HepG2 (cell line): ENCODE measurements at regions not wholly inside any gene's neighbourhood (a gene's known extent, or its start where the extent isn't known, plus 50 kb on each side); places are given as distances from the start of the nearest gene placed in this dataset.
A peak's percentile ranks its signal among the peaks of the same experiment; 100 is the strongest.

Experiments used
- AKAP8 ChIP-seq: sonication (generic); formaldehyde crosslinking; IDR thresholded peaks from 2 replicates; pipeline ENCODE4 v1.5.1; 2020; ENCODE audit warnings: mild to moderate bottlenecking, missing genetic modification reagents
- ATF7-NPFF ChIP-seq: sonication (generic); formaldehyde crosslinking; IDR thresholded peaks from 2 replicates; pipeline ENCODE4 v1.8.1; 2023; ENCODE audit warnings: mild to moderate bottlenecking, low read depth, missing genetic modification reagents, moderate library complexity
- CEBPG ChIP-seq: IDR thresholded peaks from 2 replicates; pipeline ENCODE4 v1.6.1; 2016
- DPF2 ChIP-seq: sonication (generic); formaldehyde crosslinking; IDR thresholded peaks from 2 replicates; pipeline ENCODE4 v1.4.0; 2020; ENCODE audit warnings: mild to moderate bottlenecking, low read depth, missing genetic modification reagents, borderline replicate concordance
- E2F1 ChIP-seq: sonication (generic); formaldehyde crosslinking; IDR thresholded peaks from 2 replicates; pipeline ENCODE4 v1.5.0; 2020; ENCODE audit warnings: missing genetic modification reagents
- ELK4 ChIP-seq: sonication (generic); formaldehyde crosslinking; IDR thresholded peaks from 2 replicates; pipeline ENCODE4 v1.9.0; 2021; ENCODE audit warnings: missing genetic modification reagents, borderline replicate concordance
- GATAD1 ChIP-seq: IDR thresholded peaks from 2 replicates; pipeline ENCODE4 v1.6.1; 2016; ENCODE audit warnings: missing genetic modification reagents, missing compliant biosample characterization
- IRF1 ChIP-seq: sonication (generic); formaldehyde crosslinking; IDR thresholded peaks from 2 replicates; pipeline ENCODE4 v1.4.0; 2020; ENCODE audit warnings: low read depth, mild to moderate bottlenecking, missing genetic modification reagents
- RFXAP ChIP-seq: sonication (generic); formaldehyde crosslinking; IDR thresholded peaks from 2 replicates; pipeline ENCODE4 v1.4.0; 2020; ENCODE audit warnings: missing genetic modification reagents, borderline replicate concordance
- SOX6 ChIP-seq, 2 experiments: fragments of 450-650 bp in 1 of 2; sonication (generic) in 1 of 2; formaldehyde crosslinking in 1 of 2; IDR thresholded peaks; 2 replicates each; pipeline versions ENCODE4 v1.4.0 to v1.6.1; 2017 to 2020; ENCODE audit warnings: antibody characterized with exemption in 1 of 2, mild to moderate bottlenecking in 1 of 2, missing genetic modification reagents in 1 of 2
- ZFP62 ChIP-seq: sonication (generic); formaldehyde crosslinking; IDR thresholded peaks from 2 replicates; pipeline ENCODE4 v1.4.0; 2020; ENCODE audit warnings: missing genetic modification reagents
- ZNF143 ChIP-seq: sonication (generic); formaldehyde crosslinking; IDR thresholded peaks from 2 replicates; pipeline ENCODE4 v1.4.0; 2020; ENCODE audit warnings: missing genetic modification reagents
- ZNF3 ChIP-seq: IDR thresholded peaks from 2 replicates; pipeline ENCODE4 v1.7.0; 2017; ENCODE audit warnings: inconsistent platforms
- ZNF451 ChIP-seq: sonication (generic); formaldehyde crosslinking; IDR thresholded peaks from 2 replicates; pipeline ENCODE4 v1.5.0; 2020; ENCODE audit warnings: mild to moderate bottlenecking, missing genetic modification reagents
- ZNF556 ChIP-seq: sonication (generic); formaldehyde crosslinking; IDR thresholded peaks from 2 replicates; pipeline ENCODE4 v1.4.0; 2020; ENCODE audit warnings: mild to moderate bottlenecking, missing genetic modification reagents, borderline replicate concordance
- ZNF570 ChIP-seq: sonication (generic); formaldehyde crosslinking; IDR thresholded peaks from 2 replicates; pipeline ENCODE4 v1.4.0; 2020; ENCODE audit warnings: mild to moderate bottlenecking, missing genetic modification reagents, borderline replicate concordance
- ZNF619 ChIP-seq: sonication (generic); formaldehyde crosslinking; IDR thresholded peaks from 2 replicates; pipeline ENCODE4 v1.4.0; 2020; ENCODE audit warnings: mild to moderate bottlenecking, missing genetic modification reagents
- ZNF761 ChIP-seq: sonication (generic); formaldehyde crosslinking; conservative IDR thresholded peaks from 2 replicates; pipeline ENCODE4 v1.4.0; 2020; ENCODE audit warnings: mild to moderate bottlenecking, missing genetic modification reagents
- ZNF83 ChIP-seq: sonication (generic); formaldehyde crosslinking; IDR thresholded peaks from 2 replicates; pipeline ENCODE4 v1.4.0; 2020; ENCODE audit warnings: missing genetic modification reagents, mild to moderate bottlenecking, borderline replicate concordance
- ZNF850 ChIP-seq: sonication (generic); formaldehyde crosslinking; conservative IDR thresholded peaks from 2 replicates; pipeline ENCODE4 v1.9.0; 2021; ENCODE audit warnings: mild to moderate bottlenecking, missing genetic modification reagents
- TF ChIP-seq, protein P1 (sequence below): IDR thresholded peaks from 2 replicates; pipeline ENCODE4 v1.6.1; 2016; ENCODE audit warnings: mild to moderate bottlenecking
- TF ChIP-seq, protein P2 (sequence below): sonication (generic); formaldehyde crosslinking; IDR thresholded peaks from 2 replicates; pipeline ENCODE4 v1.4.0; 2020; ENCODE audit warnings: missing genetic modification reagents

GRCh38 chr13:33678906-33679657 lies 138.9 kb upstream of the RFC3 start (continued):
- TF ChIP-seq ELK4 (CRISPR knock-in tag): no peak
- no peak for TF ChIP-seq IRF1 (CRISPR knock-in tag)
- TF ChIP-seq GATAD1: no peak
- TF ChIP-seq, protein P1, sequence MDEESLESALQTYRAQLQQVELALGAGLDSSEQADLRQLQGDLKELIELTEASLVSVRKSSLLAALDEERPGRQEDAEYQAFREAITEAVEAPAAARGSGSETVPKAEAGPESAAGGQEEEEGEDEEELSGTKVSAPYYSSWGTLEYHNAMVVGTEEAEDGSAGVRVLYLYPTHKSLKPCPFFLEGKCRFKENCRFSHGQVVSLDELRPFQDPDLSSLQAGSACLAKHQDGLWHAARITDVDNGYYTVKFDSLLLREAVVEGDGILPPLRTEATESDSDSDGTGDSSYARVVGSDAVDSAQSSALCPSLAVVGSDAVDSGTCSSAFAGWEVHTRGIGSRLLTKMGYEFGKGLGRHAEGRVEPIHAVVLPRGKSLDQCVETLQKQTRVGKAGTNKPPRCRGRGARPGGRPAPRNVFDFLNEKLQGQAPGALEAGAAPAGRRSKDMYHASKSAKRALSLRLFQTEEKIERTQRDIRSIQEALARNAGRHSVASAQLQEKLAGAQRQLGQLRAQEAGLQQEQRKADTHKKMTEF: peak; percentile 82
- no peak for TF ChIP-seq ATF7-NPFF
- no peak for TF ChIP-seq ZNF3 (CRISPR knock-in tag)
- TF ChIP-seq ZNF83: peak; percentile 82; the same call in 1 of the 2 replicates
- TF ChIP-seq DPF2 (CRISPR knock-in tag): no peak
- TF ChIP-seq ZNF451 (CRISPR knock-in tag): no peak
- no peak for TF ChIP-seq ZNF850 (CRISPR knock-in tag)
- TF ChIP-seq ZNF143: peak; percentile 57; the same call in 1 of the 2 replicates
- peak; percentile 85 for TF ChIP-seq RFXAP (CRISPR knock-in tag)
- 0 out of 2 replicates have a peak, but pooled peaks have one; percentile 39 for TF ChIP-seq ZNF761 (CRISPR knock-in tag)
- TF ChIP-seq SOX6 (IDR thresholded peaks at IDR 0.05): no peak
- TF ChIP-seq SOX6 (CRISPR knock-in tag; IDR thresholded peaks at IDR 0.05): peak; percentile 94
- TF ChIP-seq ZNF570 (CRISPR knock-in tag): no peak
- peak; percentile 70; the same call in 1 of the 2 replicates for TF ChIP-seq ZNF556 (CRISPR knock-in tag)
- TF ChIP-seq AKAP8: peak; percentile 54; the same call in 1 of the 2 replicates
- TF ChIP-seq, protein P2, sequence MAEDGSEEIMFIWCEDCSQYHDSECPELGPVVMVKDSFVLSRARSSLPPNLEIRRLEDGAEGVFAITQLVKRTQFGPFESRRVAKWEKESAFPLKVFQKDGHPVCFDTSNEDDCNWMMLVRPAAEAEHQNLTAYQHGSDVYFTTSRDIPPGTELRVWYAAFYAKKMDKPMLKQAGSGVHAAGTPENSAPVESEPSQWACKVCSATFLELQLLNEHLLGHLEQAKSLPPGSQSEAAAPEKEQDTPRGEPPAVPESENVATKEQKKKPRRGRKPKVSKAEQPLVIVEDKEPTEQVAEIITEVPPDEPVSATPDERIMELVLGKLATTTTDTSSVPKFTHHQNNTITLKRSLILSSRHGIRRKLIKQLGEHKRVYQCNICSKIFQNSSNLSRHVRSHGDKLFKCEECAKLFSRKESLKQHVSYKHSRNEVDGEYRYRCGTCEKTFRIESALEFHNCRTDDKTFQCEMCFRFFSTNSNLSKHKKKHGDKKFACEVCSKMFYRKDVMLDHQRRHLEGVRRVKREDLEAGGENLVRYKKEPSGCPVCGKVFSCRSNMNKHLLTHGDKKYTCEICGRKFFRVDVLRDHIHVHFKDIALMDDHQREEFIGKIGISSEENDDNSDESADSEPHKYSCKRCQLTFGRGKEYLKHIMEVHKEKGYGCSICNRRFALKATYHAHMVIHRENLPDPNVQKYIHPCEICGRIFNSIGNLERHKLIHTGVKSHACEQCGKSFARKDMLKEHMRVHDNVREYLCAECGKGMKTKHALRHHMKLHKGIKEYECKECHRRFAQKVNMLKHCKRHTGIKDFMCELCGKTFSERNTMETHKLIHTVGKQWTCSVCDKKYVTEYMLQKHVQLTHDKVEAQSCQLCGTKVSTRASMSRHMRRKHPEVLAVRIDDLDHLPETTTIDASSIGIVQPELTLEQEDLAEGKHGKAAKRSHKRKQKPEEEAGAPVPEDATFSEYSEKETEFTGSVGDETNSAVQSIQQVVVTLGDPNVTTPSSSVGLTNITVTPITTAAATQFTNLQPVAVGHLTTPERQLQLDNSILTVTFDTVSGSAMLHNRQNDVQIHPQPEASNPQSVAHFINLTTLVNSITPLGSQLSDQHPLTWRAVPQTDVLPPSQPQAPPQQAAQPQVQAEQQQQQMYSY: 0 out of 2 replicates have a peak, but pooled peaks have one; percentile 57
- peak; percentile 86 for TF ChIP-seq CEBPG (CRISPR knock-in tag)
- TF ChIP-seq ZNF619 (CRISPR knock-in tag): no peak
- TF ChIP-seq E2F1 (CRISPR knock-in tag): peak; percentile 95
- no peak for TF ChIP-seq ZFP62 (CRISPR knock-in tag)
